Epithelial cell of proximal tubule (primary cell): ENCODE measurements at regions not wholly inside any gene's neighbourhood (a gene's known extent, or its start where the extent isn't known, plus 50 kb on each side); places are given as distances from the start of the nearest gene placed in this dataset.

Source experiments
- DNase-seq: peaks from one replicate; pipeline ENCODE4 v3.0.0-alpha.2; 2011; ENCODE audit warnings: low read depth
- H3K4me3 ChIP-seq: 2 replicates; pipeline ENCODE4 v1.5.1; 2011; ENCODE audit warnings: low read depth, mild to moderate bottlenecking, low read length
- TF ChIP-seq, protein P1 (sequence below): conservative IDR thresholded peaks from 2 replicates; pipeline ENCODE4 v1.5.1; 2012; ENCODE audit warnings: low read depth, mild to moderate bottlenecking, low read length

DNA sequence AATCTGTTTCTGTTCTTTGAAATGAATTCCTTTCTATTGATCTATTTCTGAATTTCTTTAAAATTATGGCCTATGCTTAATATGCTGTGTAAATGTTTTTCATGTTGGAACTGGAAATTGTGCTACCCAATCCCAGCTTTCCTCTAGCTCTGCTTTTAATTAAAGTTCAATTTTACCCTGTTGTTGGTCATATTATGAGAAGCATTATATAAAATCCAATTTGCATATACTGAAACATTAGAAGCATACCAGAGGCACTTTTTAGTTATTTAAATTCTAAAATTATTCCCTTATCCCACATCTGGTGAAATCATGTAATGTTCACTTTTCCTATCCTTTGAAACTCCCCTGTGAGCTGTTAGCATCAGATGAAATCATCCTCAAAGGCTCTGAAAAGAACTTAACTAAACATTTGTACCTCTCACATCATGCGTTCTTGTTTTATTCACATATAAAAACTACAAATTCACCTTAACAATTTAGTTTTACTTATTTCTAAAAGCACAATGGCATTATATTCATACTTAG lies 160.6 kb upstream of the COL21A1 start:
- TF ChIP-seq, protein P1, sequence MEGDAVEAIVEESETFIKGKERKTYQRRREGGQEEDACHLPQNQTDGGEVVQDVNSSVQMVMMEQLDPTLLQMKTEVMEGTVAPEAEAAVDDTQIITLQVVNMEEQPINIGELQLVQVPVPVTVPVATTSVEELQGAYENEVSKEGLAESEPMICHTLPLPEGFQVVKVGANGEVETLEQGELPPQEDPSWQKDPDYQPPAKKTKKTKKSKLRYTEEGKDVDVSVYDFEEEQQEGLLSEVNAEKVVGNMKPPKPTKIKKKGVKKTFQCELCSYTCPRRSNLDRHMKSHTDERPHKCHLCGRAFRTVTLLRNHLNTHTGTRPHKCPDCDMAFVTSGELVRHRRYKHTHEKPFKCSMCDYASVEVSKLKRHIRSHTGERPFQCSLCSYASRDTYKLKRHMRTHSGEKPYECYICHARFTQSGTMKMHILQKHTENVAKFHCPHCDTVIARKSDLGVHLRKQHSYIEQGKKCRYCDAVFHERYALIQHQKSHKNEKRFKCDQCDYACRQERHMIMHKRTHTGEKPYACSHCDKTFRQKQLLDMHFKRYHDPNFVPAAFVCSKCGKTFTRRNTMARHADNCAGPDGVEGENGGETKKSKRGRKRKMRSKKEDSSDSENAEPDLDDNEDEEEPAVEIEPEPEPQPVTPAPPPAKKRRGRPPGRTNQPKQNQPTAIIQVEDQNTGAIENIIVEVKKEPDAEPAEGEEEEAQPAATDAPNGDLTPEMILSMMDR, result no peak
- H3K4me3 ChIP-seq, result no peak overlapping the region
- DNase-seq, result no peak

DNA sequence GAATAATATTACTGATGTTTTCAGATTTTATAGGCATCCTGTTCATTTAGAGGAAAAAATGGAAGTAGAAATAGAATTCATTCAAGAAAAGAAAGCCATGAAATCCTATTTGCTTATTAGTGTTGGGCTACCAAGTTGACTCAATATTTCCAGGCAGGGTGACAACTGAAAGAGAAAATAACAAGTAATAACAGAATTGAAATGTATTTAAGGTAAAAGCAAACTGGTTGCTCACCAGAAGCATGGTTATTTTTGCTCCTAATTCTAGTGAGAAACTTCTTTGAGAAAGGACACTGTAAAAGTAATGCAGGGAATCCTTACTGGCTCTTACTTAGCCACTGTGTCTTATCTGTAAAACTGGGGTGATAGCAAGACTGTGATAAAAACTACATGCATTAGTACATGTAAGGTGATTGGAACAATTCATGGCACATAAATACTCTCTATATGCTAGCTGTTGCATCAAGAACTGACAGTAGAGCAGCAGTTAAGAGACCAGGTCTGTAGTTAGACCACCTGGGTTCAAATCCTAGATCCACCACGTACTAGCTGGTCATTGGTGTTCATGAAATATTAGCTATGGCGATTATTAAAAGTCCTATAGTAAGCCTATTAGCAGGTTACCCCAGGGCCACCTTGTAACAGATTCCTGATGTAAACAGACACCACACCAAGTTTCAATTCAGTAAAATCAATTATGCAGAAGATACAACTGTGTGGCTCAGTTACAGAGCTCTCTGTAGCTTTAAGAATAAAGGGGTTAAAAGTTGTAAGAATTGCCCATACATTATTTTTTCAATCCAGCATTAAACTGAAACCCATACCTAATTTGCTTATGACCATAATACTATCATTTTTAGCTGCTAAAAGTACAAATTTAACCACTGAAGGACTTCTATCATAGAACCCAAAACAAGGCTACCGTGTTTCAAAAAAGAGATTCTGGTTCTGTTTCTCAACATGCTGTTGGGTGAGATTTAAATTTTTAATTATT lies 159.2 kb upstream of the COL21A1 start:
- TF ChIP-seq, protein P1, result no peak
- no peak for DNase-seq
- H3K4me3 ChIP-seq, result no peak overlapping the region

DNA sequence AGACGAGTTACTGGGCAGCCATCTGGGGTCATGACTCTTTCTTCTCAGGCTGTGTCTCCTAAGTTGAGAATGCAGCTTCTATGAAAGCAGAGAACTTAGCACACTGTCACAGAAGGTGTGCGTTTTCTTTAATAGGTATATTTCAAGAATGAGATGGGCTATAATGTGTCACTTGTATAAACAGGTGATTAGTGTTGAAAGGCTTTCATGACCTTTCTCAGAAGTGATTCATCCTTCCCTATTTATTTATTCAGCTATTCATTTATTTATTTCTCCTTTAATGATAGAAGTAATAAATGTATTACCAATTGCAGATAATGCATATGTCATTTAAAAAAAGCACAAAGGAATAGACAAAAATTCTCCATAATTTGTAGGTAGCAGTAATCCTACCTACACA lies 157.2 kb upstream of the COL21A1 start:
- no peak for DNase-seq
- TF ChIP-seq, protein P1, result no peak
- no peak overlapping the region for H3K4me3 ChIP-seq

DNA sequence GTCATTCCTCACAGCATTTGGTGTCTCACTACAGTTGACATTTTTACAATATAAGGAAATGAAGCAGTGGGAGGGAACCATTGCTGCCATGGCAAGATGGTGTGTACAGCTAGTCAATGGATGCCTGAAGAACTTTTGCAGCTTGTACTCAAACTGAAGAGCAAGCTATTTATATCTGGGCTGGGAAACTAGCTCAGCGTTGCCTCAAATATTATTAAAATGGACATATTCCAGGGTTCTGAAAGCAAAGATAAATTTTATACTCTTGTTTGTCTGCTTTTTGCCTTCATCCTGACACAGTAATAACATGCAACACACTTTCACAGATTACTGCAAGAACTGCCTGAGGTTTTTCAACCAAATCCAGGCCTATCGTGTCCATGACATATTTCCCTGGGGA lies 156.4 kb upstream of the COL21A1 start:
- no peak for DNase-seq
- TF ChIP-seq, protein P1, result no peak
- no peak overlapping the region for H3K4me3 ChIP-seq

DNA sequence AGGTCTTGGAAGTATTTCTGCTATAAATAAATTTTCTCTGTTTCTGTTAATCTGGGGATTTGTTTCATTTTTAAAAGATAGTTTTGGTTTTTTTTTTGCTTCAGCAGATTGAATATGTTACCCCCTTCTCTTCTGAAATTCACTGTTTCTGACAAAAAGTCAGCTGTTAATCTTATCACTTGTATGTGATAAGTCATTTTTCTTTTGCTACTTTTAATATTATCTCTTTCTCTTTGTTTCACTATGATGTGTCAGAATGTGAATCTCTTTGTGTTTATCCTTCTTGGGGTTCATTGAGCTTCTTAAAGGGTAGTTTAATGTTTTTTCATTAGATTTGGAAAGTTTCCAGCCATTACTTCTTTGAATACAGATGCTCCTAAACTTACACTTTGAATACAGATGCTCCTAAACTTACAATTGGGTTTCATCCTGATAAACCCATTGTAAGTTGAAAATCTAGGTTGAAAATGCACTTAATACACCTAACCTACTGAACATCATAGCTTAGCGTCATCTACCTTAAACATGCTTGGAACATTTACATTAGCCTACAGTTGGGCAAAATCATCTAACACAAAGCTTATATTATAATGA lies 154.2 kb upstream of the COL21A1 start:
- TF ChIP-seq, protein P1, result no peak
- DNase-seq, result no peak
- H3K4me3 ChIP-seq, result no peak overlapping the region

DNA sequence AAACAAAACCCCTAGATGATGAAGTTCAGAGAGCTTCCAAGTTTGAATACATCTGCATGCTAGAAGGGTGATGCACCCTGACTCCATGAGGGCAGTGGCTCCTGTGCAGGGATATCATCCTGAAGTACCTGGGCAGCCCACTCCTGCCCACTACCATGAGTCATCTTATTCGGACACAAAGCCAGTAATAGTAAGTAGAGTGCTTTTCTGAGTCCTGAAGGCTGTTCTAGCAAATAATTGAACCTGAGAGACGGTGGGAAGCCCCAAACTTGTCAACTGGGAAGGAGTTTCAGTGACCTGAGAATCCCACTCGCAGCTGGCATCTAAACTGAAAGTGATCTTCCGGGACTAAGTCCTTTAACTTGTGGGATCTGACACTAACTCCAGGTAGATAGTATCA lies 152.9 kb upstream of the COL21A1 start:
- peak; percentile 66 for DNase-seq
- peak overlapping the region; percentile 51 for H3K4me3 ChIP-seq
- TF ChIP-seq, protein P1, result no peak
